Kidney epithelial cell (primary cell): ENCODE measurements at regions not wholly inside any gene's neighbourhood (a gene's known extent, or its start where the extent isn't known, plus 50 kb on each side); places are given as distances from the start of the nearest gene placed in this dataset.

Source experiments
- DNase-seq: peaks from one replicate; pipeline ENCODE4 v3.0.0-alpha.2; 2010; ENCODE audit warnings: low read depth
- H3K27me3 ChIP-seq: 2 replicates; pipeline ENCODE4 v1.6.0; 2011; ENCODE audit warnings: low read length; ENCODE audit not compliant: control insufficient read depth, insufficient read depth
- H3K36me3 ChIP-seq: 2 replicates; pipeline ENCODE4 v1.5.1; 2011; ENCODE audit warnings: low read length; ENCODE audit not compliant: control insufficient read depth, insufficient read depth
- H3K4me3 ChIP-seq: 2 replicates; pipeline ENCODE4 v1.5.1; 2011; ENCODE audit warnings: low read depth, mild to moderate bottlenecking, control low read depth, low read length
- CTCF ChIP-seq: IDR thresholded peaks from 2 replicates; pipeline ENCODE4 v1.5.1; 2011; ENCODE audit warnings: mild to moderate bottlenecking, moderate library complexity, low read length, control low read depth, inconsistent platforms; ENCODE audit not compliant: insufficient read depth, poor library complexity, severe bottlenecking

- Histone ChIP-seq H3K4me3 (no peak overlapping the region), H3K36me3 (no peaks in the 10 kb centered on the region), H3K27me3 (no peaks in the 10 kb centered on the region)
- DNase-seq = no peak
- no peak for TF ChIP-seq CTCF
Observed at GRCh38 chr13:106153041-106153440, 382.4 kb downstream of the EFNB2 start.

GRCh38 chr13:106152047-106152446, 383.4 kb downstream of the EFNB2 start:
- H3K36me3 ChIP-seq = no peaks in the 10 kb centered on the region
- no peak for TF ChIP-seq CTCF
- H3K4me3 ChIP-seq = no peak overlapping the region
- H3K27me3 ChIP-seq = no peaks in the 10 kb centered on the region
- no peak for DNase-seq

DNA sequence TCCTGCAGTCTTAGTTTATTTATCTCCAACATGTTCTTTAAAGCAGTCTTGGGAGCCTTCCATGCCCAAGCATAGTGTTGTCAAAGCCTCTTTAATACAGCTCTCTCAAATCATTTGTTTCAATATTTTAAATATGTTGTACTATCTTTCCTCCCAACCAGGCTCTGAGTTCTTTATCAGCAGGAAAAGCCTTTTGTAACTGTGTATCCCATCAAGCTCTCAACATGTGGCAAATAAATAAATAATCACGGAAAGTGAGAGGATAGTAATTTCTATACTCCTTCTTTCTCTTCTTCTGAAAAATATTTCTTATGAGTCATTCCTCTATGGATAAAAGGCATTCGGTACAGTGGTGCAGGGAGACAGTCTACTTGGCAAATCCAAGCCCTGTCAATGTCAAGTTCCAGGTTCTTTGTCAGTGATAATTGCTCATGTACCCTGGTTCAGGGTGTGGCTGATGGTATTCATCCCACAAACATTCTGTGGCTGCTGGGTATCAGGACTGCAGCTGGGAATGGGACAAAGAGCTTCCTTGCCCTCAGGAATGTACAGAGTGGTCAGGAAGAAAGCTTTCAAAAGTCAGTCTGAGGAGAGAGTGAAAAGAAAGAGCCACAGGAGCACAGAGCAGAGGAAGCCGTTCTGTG, 384.3 kb downstream of the EFNB2 start:
- Histone ChIP-seq H3K36me3 (no peaks in the 10 kb centered on the region), H3K27me3 (no peaks in the 10 kb centered on the region), H3K4me3 (no peak overlapping the region)
- DNase-seq = peak; percentile 97
- no peak for TF ChIP-seq CTCF

DNA sequence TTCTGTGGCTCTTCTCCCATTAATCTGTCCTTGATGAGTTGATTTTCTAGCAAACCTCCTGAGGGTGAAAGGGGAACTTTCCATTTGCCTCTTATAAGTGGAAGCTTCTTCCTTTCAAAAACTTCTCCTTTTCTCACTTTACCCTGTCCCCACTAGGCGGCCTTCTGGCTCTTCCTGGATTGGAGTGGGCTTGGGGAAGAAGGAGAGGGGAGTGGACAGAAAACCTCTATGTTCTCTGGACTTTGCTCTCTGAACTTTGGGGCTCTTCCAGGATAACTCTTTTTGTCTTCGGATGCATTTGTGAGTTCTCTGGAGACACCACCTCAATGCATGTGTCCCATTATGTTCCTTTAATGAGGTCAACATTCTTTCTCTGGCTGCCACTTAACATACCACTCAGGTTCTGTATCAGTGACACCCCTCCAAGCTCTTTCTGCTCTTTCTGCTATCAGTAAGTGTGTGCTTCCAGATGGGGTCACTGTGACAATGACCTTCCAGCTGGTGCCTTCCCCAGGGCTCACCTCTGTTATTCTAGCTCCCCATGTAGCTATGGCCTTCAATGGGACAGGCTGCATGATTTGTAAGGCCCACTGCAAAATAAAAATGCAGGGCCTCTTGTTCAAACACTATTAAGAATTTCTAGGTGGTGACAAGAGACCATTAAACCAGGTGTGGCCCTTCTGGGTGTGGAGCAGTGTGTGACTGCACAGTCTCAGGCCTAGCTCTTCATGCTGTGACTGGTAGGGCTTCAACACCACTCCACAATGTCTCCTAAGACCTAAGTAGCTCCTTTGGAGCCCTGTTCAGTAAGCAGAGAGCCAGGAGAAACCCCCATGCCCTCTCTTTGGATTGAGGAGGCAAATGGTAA, 389.2 kb downstream of the EFNB2 start:
- DNase-seq = no peak
- H3K36me3 ChIP-seq = no peaks in the 10 kb centered on the region
- no peak overlapping the region for H3K4me3 ChIP-seq
- no peak for TF ChIP-seq CTCF
- no peaks in the 10 kb centered on the region for H3K27me3 ChIP-seq

DNA sequence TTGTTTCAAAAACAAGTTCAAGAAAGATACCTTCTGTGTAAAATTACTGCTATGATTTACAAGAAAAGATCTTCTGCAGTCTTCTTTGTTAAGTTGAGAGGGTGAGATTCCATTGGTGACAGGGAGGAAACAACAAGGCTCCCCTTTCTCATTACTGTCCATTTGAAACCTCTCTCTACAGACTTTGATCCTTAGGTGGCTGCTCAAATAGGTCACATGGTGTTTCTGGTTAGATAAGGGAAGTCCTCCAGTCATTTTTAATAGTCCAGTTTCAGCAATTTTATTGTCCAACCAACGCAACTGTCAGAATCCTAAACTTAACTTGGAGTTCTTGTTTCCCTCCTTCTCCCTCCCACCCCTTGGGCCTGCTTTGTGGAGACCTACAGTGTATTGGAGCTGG, 390.4 kb downstream of the EFNB2 start:
- no peak for DNase-seq
- Histone ChIP-seq H3K36me3 (no peaks in the 10 kb centered on the region), H3K27me3 (no peaks in the 10 kb centered on the region), H3K4me3 (no peak overlapping the region)
- TF ChIP-seq CTCF = no peak
